Activated gamma-delta T cell treated with anti-CD3 and anti-CD28 coated beads, Interleukin-2, amount 50 U/mL, for 16 hours (primary cell): ENCODE measurements at regions not wholly inside any gene's neighbourhood (a gene's known extent, or its start where the extent isn't known, plus 50 kb on each side); places are given as distances from the start of the nearest gene placed in this dataset.
"Not testable (repeated sequence)": the region's sequence is repeated elsewhere in the genome, so short reads cannot be mapped to it uniquely, and the experiment has no call there.

ENCODE experiments used
- DNase-seq: peaks from one replicate; pipeline ENCODE4 v3.0.0-alpha.2; 2020; ENCODE audit warnings: low read depth

- DNase-seq, result no peak
Measured at GRCh38 chr3:20394243-20394642, 208.2 kb upstream of the SGO1 start.

GRCh38 chr3:20391644-20392043, 205.6 kb upstream of the SGO1 start:
- DNase-seq, result no peak

GRCh38 chr3:20388971-20389370, 203.0 kb upstream of the SGO1 start:
- no peak for DNase-seq

GRCh38 chr3:20380295-20380694, 194.3 kb upstream of the SGO1 start:
- DNase-seq, result no peak

- DNase-seq, result no peak
Measured at GRCh38 chr3:20378315-20378714, 192.3 kb upstream of the SGO1 start.

- no peak for DNase-seq
Measured at GRCh38 chr3:20376665-20377217, 190.7 kb upstream of the SGO1 start.

- DNase-seq, result no peak
Measured at GRCh38 chr3:20375302-20375701, 189.3 kb upstream of the SGO1 start.

GRCh38 chr3:20370273-20371063, 184.5 kb upstream of the SGO1 start:
- DNase-seq, result not testable (repeated sequence)

- DNase-seq, result no peak
Measured at GRCh38 chr3:20361000-20361399, 175.0 kb upstream of the SGO1 start.

- no peak for DNase-seq
Measured at GRCh38 chr3:20353286-20353685, 167.3 kb upstream of the SGO1 start.

GRCh38 chr3:20352546-20353179, 166.7 kb upstream of the SGO1 start:
- DNase-seq, result no peak

GRCh38 chr3:20350449-20350848, 164.4 kb upstream of the SGO1 start:
- DNase-seq, result no peak

GRCh38 chr3:20346916-20347315, 160.9 kb upstream of the SGO1 start:
- no peak for DNase-seq

GRCh38 chr3:20346369-20346768, 160.4 kb upstream of the SGO1 start:
- DNase-seq, result no peak

- no peak for DNase-seq
Measured at GRCh38 chr3:20344400-20344959, 158.5 kb upstream of the SGO1 start.

GRCh38 chr3:20343790-20344189, 157.8 kb upstream of the SGO1 start:
- DNase-seq, result no peak

- peak; percentile 14 for DNase-seq
Measured at GRCh38 chr3:20340324-20340928, 154.4 kb upstream of the SGO1 start.

- DNase-seq, result no peak
Measured at GRCh38 chr3:20336572-20336971, 150.6 kb upstream of the SGO1 start.

- no peak for DNase-seq
Measured at GRCh38 chr3:20334842-20335241, 148.8 kb upstream of the SGO1 start.

GRCh38 chr3:20327889-20328288, 141.9 kb upstream of the SGO1 start:
- DNase-seq, result no peak

GRCh38 chr3:20326541-20326940, 140.5 kb upstream of the SGO1 start:
- DNase-seq, result no peak

GRCh38 chr3:20325563-20325962, 139.6 kb upstream of the SGO1 start:
- no peak for DNase-seq
